ENCODE measurements at regions not wholly inside any gene's neighbourhood (a gene's known extent, or its start where the extent isn't known, plus 50 kb on each side); places are given as distances from the start of the nearest gene placed in this dataset.
"Not testable (repeated sequence)": the region's sequence is repeated elsewhere in the genome, so short reads cannot be mapped to it uniquely, and the experiment has no call there.

DNA sequence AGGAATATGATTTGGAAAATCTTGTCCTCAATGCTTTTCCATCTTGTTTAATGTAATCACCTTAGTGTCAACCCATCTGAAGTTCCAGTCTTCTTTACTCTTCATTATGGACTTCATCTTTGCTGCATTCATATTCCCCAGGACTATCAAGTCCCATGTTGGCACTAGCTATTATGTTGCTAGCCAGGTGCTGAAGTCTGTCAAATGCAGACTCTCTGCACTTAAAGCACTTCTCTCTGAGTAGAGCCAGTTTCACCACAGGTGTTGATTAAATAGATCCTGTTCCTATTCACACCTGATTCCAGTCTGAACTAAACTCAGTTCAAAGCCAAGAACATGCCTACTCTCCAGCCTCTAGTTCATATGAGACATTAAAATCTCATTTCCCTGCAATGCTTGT, 75.0 kb upstream of the PKN2 start:
- DNase-seq: no peak

DNA sequence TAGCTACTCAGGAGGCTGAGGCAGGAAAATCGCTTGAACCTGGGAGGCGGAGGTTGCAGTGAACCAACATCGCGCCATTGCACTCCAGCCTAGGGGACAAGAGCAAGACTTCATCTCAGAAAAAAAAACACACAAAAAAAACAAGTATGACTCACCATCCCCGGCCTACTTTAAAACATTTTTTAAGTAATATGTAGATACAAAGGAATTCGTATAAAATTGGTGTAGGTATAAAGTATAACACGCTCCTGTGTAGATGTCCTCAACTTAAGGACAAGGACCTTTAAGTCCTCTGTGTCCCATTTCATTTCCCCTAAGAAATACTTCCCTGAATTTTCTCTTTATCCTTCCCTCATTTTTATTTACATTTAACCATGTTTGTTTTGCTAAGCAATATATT, 73.4 kb upstream of the PKN2 start:
- DNase-seq: no peak

DNA sequence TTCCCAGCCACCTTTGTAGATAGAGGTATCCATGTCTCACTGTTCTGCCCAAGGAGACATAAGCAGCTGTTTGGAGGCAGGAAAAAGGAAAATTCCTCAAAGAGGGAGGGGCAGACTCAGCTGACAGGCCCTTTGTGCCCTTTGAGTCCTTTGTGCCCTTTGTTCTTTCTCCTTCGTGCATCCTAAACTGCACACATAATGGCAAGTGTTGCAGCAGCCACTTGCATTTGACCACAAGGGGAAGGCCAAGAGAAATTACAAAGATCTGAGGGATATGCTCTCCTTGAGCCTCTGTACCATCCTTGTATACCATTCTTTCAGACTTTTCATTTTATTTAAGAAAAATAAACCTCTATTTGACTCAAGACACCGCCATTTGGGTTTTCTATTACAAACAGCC, 71.8 kb upstream of the PKN2 start:
- DNase-seq: no peak

DNA sequence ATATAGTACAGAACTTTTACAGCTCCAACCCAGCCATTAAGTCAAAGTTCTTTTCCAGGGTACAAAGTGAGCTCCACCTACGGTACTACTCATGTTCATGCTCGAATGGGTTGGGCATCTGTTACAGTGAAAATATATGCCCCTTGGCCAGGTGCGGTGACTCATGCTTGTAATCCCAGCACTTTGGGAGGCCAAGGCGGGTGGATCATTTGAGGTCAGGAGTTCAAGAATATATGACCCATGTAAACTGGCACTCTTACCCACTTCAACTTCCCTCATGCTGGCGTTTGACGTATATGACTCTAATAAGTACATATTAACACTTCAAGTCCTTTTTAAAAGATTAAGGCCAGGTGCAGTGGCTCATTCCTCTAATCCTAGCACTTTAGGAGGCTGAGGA, 71.3 kb upstream of the PKN2 start:
- no peak for DNase-seq

DNA sequence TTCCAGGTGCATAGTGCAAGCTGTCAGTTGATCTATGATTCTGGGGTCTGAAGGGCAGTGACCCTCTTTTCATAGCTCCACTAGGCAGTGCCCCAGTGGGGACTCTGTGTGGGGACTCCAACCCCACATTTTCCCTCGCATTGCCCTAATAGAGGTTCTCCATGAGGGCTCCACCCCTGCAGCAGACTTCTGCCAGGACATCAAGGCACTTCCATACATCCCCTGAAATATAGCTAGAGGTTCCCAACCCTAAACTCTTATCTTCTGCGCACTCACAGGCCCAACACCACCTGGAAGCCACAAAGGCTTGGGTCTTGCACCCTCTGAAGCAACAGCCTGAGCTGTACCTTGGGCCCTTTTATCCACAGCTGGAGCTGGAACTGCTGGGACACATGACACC, 65.7 kb upstream of the PKN2 start:
- no peak for DNase-seq

DNA sequence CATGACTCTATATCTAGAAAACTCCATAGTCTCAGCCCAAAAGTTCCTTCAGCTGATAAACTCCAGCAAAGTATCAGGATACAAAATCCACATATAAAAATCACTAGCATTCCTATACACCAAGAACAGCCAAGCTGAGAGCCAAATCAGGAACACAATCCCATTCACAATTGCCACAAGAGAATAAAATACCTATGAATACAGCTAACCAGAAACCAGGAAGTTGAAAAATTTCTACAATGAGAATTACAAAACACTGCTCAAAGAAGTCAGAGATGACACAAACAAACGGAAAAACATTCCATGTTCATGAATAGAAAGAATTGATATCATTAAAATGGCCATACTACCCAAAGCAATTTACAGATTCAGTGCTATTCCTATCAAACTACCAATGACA, 61.0 kb upstream of the PKN2 start:
- DNase-seq: not testable (repeated sequence)
